PC-3 (cell line): ENCODE measurements at regions not wholly inside any gene's neighbourhood (a gene's known extent, or its start where the extent isn't known, plus 50 kb on each side); places are given as distances from the start of the nearest gene placed in this dataset.

Experiments
- ATAC-seq: fragments of 200-7000 bp; cut with Tn5 transposase; 2 replicates; pipeline ENCODE4 v1.9.1; 2020; ENCODE audit warnings: mild to moderate bottlenecking, moderate library complexity
- BruUV-seq: library from RNA; stranded (reverse); fragments of 400-500 nt; replicated peaks from 2 replicates; lab custom pipeline; 2021; lab: Mats Ljungman, UMichigan
- CTCF ChIA-PET: fragments of 300-600 bp; sonication (Branson Sonifier 250); formaldehyde crosslinking; loops from one replicate; lab custom pipeline; 2022; ENCODE audit warnings: antibody characterized with exemption; lab: Charles Lee
- POLR2A ChIA-PET: fragments of 300-600 bp; sonication (Branson Sonifier 250); formaldehyde crosslinking; loops from one replicate; lab custom pipeline; 2022; ENCODE audit warnings: antibody characterized with exemption; ENCODE audit not compliant: unreplicated experiment; lab: Charles Lee
- DNase-seq: peaks from one replicate; pipeline ENCODE4 v3.0.0-alpha.2; 2015
- H2AFZ ChIP-seq: fragments of 300-600 bp; sonication (generic); 2 replicates; pipeline ENCODE4 v1.6.0; 2016; ENCODE audit warnings: antibody characterized with exemption, low read length
- H3F3A ChIP-seq: fragments of 300-600 bp; sonication (generic); one replicate; pipeline ENCODE4 v1.6.0; 2017; ENCODE audit warnings: antibody characterized with exemption, low read length, control low read depth, mild to moderate bottlenecking; ENCODE audit not compliant: unreplicated experiment
- H3K27ac ChIP-seq: fragments of 300-600 bp; sonication (generic); 2 replicates; pipeline ENCODE4 v1.5.1; 2016; ENCODE audit warnings: mild to moderate bottlenecking, low read length
- H3K27me3 ChIP-seq: fragments of 300-600 bp; sonication (generic); 2 replicates; pipeline ENCODE4 v1.6.1; 2016; ENCODE audit warnings: low read length, mixed read lengths
- H3K36me3 ChIP-seq: fragments of 300-600 bp; sonication (generic); 2 replicates; pipeline ENCODE4 v1.6.1; 2016; ENCODE audit warnings: low read depth, mixed run types, low read length, mixed read lengths
- H3K4me1 ChIP-seq: fragments of 300-600 bp; sonication (generic); 2 replicates; pipeline ENCODE4 v1.5.1; 2016; ENCODE audit warnings: low read length; ENCODE audit not compliant: insufficient read depth
- H3K4me2 ChIP-seq: fragments of 300-600 bp; sonication (generic); 2 replicates; pipeline ENCODE4 v1.6.0; 2016; ENCODE audit warnings: low read length
- H3K4me3 ChIP-seq: fragments of 300-600 bp; sonication (generic); 2 replicates; pipeline ENCODE4 v1.5.1; 2016; ENCODE audit warnings: mild to moderate bottlenecking, low read length, mixed read lengths
- H3K79me2 ChIP-seq: fragments of 300-600 bp; sonication (generic); 2 replicates; pipeline ENCODE4 v1.6.1; 2017; ENCODE audit warnings: low read length, mixed read lengths
- H3K9ac ChIP-seq: fragments of 300-600 bp; sonication (generic); 2 replicates; pipeline ENCODE4 v1.6.0; 2016; ENCODE audit warnings: mild to moderate bottlenecking, low read length
- H3K9me2 ChIP-seq: fragments of 300-600 bp; sonication (generic); replicated peaks from 2 replicates; pipeline ENCODE4 v1.6.1; 2016; ENCODE audit warnings: mixed run types, low read length, mixed read lengths
- H3K9me3 ChIP-seq: fragments of 300-600 bp; sonication (generic); 2 replicates; pipeline ENCODE4 v1.6.1; 2016; ENCODE audit warnings: low read length, mixed read lengths
- H4K20me1 ChIP-seq: fragments of 300-600 bp; sonication (generic); 2 replicates; pipeline ENCODE4 v1.6.1; 2016; ENCODE audit warnings: low read length, mixed read lengths
- CTCF ChIP-seq: fragments of 300-600 bp; sonication (generic); conservative IDR thresholded peaks from 2 replicates; pipeline ENCODE4 v1.5.1; 2017; ENCODE audit warnings: antibody characterized with exemption, low read depth, mild to moderate bottlenecking, low read length
- EZH2 ChIP-seq: fragments of 300-600 bp; sonication (generic); IDR thresholded peaks from one replicate; pipeline ENCODE4 v1.6.1; 2017; ENCODE audit warnings: antibody characterized with exemption, mild to moderate bottlenecking, low read length; ENCODE audit not compliant: unreplicated experiment
- EZH2phosphoT487 ChIP-seq: fragments of 300-600 bp; sonication (generic); IDR thresholded peaks from 2 replicates; pipeline ENCODE4 v1.6.1; 2018; ENCODE audit warnings: mild to moderate bottlenecking, antibody characterized with exemption, low read length, borderline replicate concordance
- intact Hi-C: fragments of 100-400 bp; cut with micrococcal nuclease; formaldehyde crosslinking; loops from 2 replicates; pipeline ENCODE4 v1.9.0; 2023

GRCh38 chr3:66099541-66100065 lies 60.9 kb upstream of the MAGI1 start:
- no peak for ATAC-seq
- Histone ChIP-seq H3K9me3 (no peaks in the 10 kb centered on the region), H3K9me2 (no peaks in the 10 kb centered on the region), H2AFZ (no peak overlapping the region), H3K27ac (no peak overlapping the region), H3K27me3 (no peaks in the 10 kb centered on the region), H3K79me2 (no peaks in the 10 kb centered on the region), H4K20me1 (no peaks in the 10 kb centered on the region), H3F3A (no peaks in the 10 kb centered on the region), H3K36me3 (no peaks in the 10 kb centered on the region), H3K9ac (no peak overlapping the region), H3K4me2 (no peak overlapping the region), H3K4me3 (no peak overlapping the region), H3K4me1 (no peaks in the 10 kb centered on the region)
- intact Hi-C loops, result no loop called here
- CTCF ChIA-PET, result no interaction called here
- BruUV-seq, result no TSS peak
- no peak for DNase-seq
- POLR2A ChIA-PET, result no interaction called here
- no peak for TF ChIP-seq EZH2
- no peak for TF ChIP-seq EZH2phosphoT487
- TF ChIP-seq CTCF, result no peak

GRCh38 chr3:66098436-66098835 lies 59.7 kb upstream of the MAGI1 start:
- DNase-seq (no peak), ATAC-seq (no peak)
- intact Hi-C loops, result no loop called here
- Histone ChIP-seq H3K4me2 (no peak overlapping the region), H3F3A (no peaks in the 10 kb centered on the region), H3K4me1 (no peaks in the 10 kb centered on the region), H2AFZ (no peak overlapping the region), H3K9me3 (no peaks in the 10 kb centered on the region), H3K27me3 (no peaks in the 10 kb centered on the region), H3K9me2 (no peaks in the 10 kb centered on the region), H4K20me1 (no peaks in the 10 kb centered on the region), H3K27ac (no peak overlapping the region), H3K9ac (no peak overlapping the region), H3K4me3 (no peak overlapping the region), H3K79me2 (no peaks in the 10 kb centered on the region), H3K36me3 (no peaks in the 10 kb centered on the region)
- CTCF ChIA-PET, result no interaction called here
- BruUV-seq, result no TSS peak
- POLR2A ChIA-PET, result no interaction called here
- TF ChIP-seq EZH2phosphoT487 (no peak), CTCF (no peak), EZH2 (no peak)

GRCh38 chr3:66097647-66098046 lies 58.9 kb upstream of the MAGI1 start:
- Histone ChIP-seq H3K9me3 (no peaks in the 10 kb centered on the region), H3K36me3 (no peaks in the 10 kb centered on the region), H2AFZ (no peak overlapping the region), H3F3A (no peaks in the 10 kb centered on the region), H3K27ac (no peak overlapping the region), H4K20me1 (no peaks in the 10 kb centered on the region), H3K4me3 (no peak overlapping the region), H3K4me1 (no peaks in the 10 kb centered on the region), H3K79me2 (no peaks in the 10 kb centered on the region), H3K4me2 (no peak overlapping the region), H3K9ac (no peak overlapping the region), H3K27me3 (no peaks in the 10 kb centered on the region), H3K9me2 (no peaks in the 10 kb centered on the region)
- TF ChIP-seq EZH2phosphoT487 (no peak), CTCF (no peak), EZH2 (no peak)
- BruUV-seq, result no TSS peak
- POLR2A ChIA-PET, result no interaction called here
- intact Hi-C loops, result no loop called here
- CTCF ChIA-PET, result no interaction called here
- no peak for ATAC-seq
- DNase-seq, result no peak
